ENCODE measurements at regions not wholly inside any gene's neighbourhood (a gene's known extent, or its start where the extent isn't known, plus 50 kb on each side); places are given as distances from the start of the nearest gene placed in this dataset.

GRCh38 chr12:30827101-30828066 is 72.6 kb upstream of the CAPRIN2 start:
- no peak for DNase-seq

GRCh38 chr12:30826276-30826675 is 71.5 kb upstream of the CAPRIN2 start:
- no peak for DNase-seq

GRCh38 chr12:30825341-30825740 is 70.6 kb upstream of the CAPRIN2 start:
- no peak for DNase-seq

- no peak for DNase-seq
These were observed 69.6 kb upstream of the CAPRIN2 start for GRCh38 chr12:30824311-30824710.

GRCh38 chr12:30823764-30824163 is 69.0 kb upstream of the CAPRIN2 start:
- peak; percentile 51 for DNase-seq

- DNase-seq, result peak; percentile 96
These were observed 68.5 kb upstream of the CAPRIN2 start for GRCh38 chr12:30823156-30823699.

- peak; percentile 96 for DNase-seq
These were observed 67.8 kb upstream of the CAPRIN2 start for GRCh38 chr12:30822385-30823155.

GRCh38 chr12:30820406-30820946 is 65.7 kb upstream of the CAPRIN2 start:
- peak; percentile 65 for DNase-seq

- no peak for DNase-seq
These were observed 63.8 kb upstream of the CAPRIN2 start for GRCh38 chr12:30818562-30818961.

- no peak for DNase-seq
These were observed 62.2 kb upstream of the CAPRIN2 start for GRCh38 chr12:30816742-30817465.

GRCh38 chr12:30814295-30814655 is 59.5 kb upstream of the CAPRIN2 start:
- DNase-seq, result no peak

GRCh38 chr12:30813525-30814294 is 59.0 kb upstream of the CAPRIN2 start:
- DNase-seq, result no peak

GRCh38 chr12:30811966-30812365 is 57.2 kb upstream of the CAPRIN2 start:
- no peak for DNase-seq

GRCh38 chr12:30810918-30811317 is 56.2 kb upstream of the CAPRIN2 start:
- no peak for DNase-seq

- no peak for DNase-seq
These were observed 52.9 kb upstream of the CAPRIN2 start for GRCh38 chr12:30807695-30808034.

GRCh38 chr12:30806989-30807694 is 52.4 kb upstream of the CAPRIN2 start:
- DNase-seq, result peak; percentile 94

- no peak for DNase-seq
These were observed 51.2 kb upstream of the CAPRIN2 start for GRCh38 chr12:30805959-30806358.
